HEK293 (cell line): ENCODE measurements at regions not wholly inside any gene's neighbourhood (a gene's known extent, or its start where the extent isn't known, plus 50 kb on each side); places are given as distances from the start of the nearest gene placed in this dataset.

Experiments used
- CTCF ChIP-seq: fragments of 450-650 bp; formaldehyde crosslinking; IDR thresholded peaks from 2 replicates; pipeline ENCODE4 v1.5.1; 2016; ENCODE audit warnings: missing biosample characterization, missing genetic modification characterization
- ZBTB21 ChIP-seq: fragments of 450-650 bp; formaldehyde crosslinking; IDR thresholded peaks from 2 replicates; pipeline ENCODE4 v1.5.1; 2017; ENCODE audit warnings: missing biosample characterization, missing genetic modification characterization
- ZNF274 ChIP-seq, 2 experiments: fragments of 200-500 bp in 1 of 2; fragments of 450-650 bp in 1 of 2; sonication (Bioruptor generic) in 1 of 2; formaldehyde crosslinking in 1 of 2; IDR thresholded peaks; 2 replicates each; pipeline versions ENCODE4 v1.5.1 to v1.6.1; 2014 to 2016; ENCODE audit warnings: borderline replicate concordance in 1 of 2, inconsistent platforms in 1 of 2, low read length in 1 of 2, missing biosample characterization in 1 of 2, missing genetic modification characterization in 1 of 2
- ZNF341 ChIP-seq: fragments of 450-650 bp; formaldehyde crosslinking; IDR thresholded peaks from 2 replicates; pipeline ENCODE4; 2016; ENCODE audit warnings: low read depth, missing biosample characterization, missing genetic modification characterization

GRCh38 chr17:79342376-79342775 is 267.8 kb downstream of the ENGASE start:
- TF ChIP-seq ZBTB21 (no peak), ZNF341 (tag by site-specific recombination) (no peak), ZNF274 (IDR thresholded peaks at IDR 0.05; ENCODE audit: low read length) (no peak), ZNF274 (tag by site-specific recombination; IDR thresholded peaks at IDR 0.05; ENCODE audit: borderline replicate concordance) (no peak), CTCF (tag by site-specific recombination) (no peak)
